ENCODE measurements at regions not wholly inside any gene's neighbourhood (a gene's known extent, or its start where the extent isn't known, plus 50 kb on each side); places are given as distances from the start of the nearest gene placed in this dataset.

DNA sequence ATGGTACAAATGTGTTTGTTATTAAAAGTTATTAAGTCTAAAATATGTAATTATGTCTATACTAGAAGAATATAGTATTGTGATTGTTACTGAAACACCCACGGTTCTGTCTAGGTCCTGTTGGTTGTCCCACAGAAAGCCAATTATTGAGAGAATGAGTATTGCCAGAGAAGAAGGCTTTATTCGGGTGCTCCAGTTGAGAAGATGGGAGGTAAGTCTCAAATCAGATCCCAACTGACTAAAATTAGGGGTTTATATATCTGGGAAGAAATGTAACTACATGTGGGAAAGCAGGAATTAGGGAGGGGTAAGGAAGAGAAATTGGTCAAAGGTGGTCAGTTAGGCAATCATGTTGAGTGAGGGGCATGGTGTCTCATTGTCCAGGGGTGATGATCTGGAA is 798.4 kb downstream of the PCDH17 start:
- POLR2A ChIA-PET = interaction anchor here (0.5 kb wide), 1 partner anchor 31 kb away, joined by 3 read pairs; no protein-coding TSS in a partner anchor
- H3K27me3 Mint-ChIP-seq (ENCODE audit: low read depth) = no peaks in the 10 kb centered on the region
- no peaks in the 10 kb centered on the region for H3K4me1 Mint-ChIP-seq (ENCODE audit: low read depth)
- H3K9me3 Mint-ChIP-seq (ENCODE audit: insufficient read depth) = peaks cover 22% of the 10 kb centered on the region
- H3K4me3 Mint-ChIP-seq = no peak overlapping the region
- no peak overlapping the region for H3K27ac Mint-ChIP-seq
- DNase-seq (no peak), ATAC-seq (no peak)
- CTCF ChIA-PET = no interaction called here
- H3K36me3 Mint-ChIP-seq (ENCODE audit: low read depth) = no peaks in the 10 kb centered on the region

DNA sequence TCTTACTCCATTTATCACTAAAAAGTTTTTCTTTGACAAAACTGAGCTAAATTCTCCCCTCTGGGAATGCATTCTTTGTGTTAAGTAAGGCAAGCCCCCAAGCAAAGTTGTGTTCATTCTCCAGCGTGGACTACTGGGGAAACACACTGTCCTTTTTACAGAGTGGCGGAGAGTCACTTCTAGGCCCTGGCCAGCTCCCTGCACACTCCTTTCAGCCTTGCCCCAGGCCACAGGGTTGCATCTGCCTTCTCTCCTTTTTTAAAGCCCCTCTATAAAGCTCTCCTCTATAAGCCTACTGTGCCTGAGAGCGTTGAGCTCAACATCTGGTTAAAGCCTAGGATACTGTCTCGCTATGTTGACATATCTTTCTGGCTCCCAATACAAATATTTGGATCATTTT is 803.4 kb downstream of the PCDH17 start:
- ChIA-PET CTCF (no interaction called here), POLR2A (no interaction called here)
- H3K4me1 Mint-ChIP-seq (ENCODE audit: low read depth) = no peaks in the 10 kb centered on the region
- DNase-seq (no peak), ATAC-seq (no peak)
- no peaks in the 10 kb centered on the region for H3K27me3 Mint-ChIP-seq (ENCODE audit: low read depth)
- H3K9me3 Mint-ChIP-seq (ENCODE audit: insufficient read depth) = peaks cover 15% of the 10 kb centered on the region
- H3K27ac Mint-ChIP-seq = no peak overlapping the region
- H3K4me3 Mint-ChIP-seq = no peak overlapping the region
- no peaks in the 10 kb centered on the region for H3K36me3 Mint-ChIP-seq (ENCODE audit: low read depth)

DNA sequence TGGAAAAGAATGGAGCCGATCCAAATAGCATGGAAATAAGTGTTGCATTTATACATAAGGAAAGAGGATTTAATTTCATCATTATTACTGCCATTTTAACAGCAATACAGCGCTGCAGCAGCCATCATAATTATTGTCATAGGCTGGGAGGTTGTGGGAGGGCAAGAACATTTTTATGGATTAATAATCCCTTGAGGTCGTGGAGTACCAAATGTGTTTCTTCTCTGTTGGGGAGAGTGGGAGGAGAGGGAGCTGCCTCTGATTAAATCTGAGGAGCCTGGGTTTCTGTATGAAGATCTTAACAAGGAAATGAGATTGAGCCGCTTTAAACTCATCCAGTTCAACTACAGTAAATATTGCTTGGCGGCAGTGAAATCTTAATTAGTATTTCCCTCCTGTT is 805.9 kb downstream of the PCDH17 start:
- Mint-ChIP-seq H3K27me3 (ENCODE audit: low read depth) (no peaks in the 10 kb centered on the region), H3K4me1 (ENCODE audit: low read depth) (no peaks in the 10 kb centered on the region), H3K36me3 (ENCODE audit: low read depth) (no peaks in the 10 kb centered on the region), H3K27ac (no peak overlapping the region), H3K9me3 (ENCODE audit: insufficient read depth) (peaks cover 7% of the 10 kb centered on the region), H3K4me3 (no peak overlapping the region)
- DNase-seq (no peak), ATAC-seq (no peak)
- ChIA-PET CTCF (no interaction called here), POLR2A (no interaction called here)

DNA sequence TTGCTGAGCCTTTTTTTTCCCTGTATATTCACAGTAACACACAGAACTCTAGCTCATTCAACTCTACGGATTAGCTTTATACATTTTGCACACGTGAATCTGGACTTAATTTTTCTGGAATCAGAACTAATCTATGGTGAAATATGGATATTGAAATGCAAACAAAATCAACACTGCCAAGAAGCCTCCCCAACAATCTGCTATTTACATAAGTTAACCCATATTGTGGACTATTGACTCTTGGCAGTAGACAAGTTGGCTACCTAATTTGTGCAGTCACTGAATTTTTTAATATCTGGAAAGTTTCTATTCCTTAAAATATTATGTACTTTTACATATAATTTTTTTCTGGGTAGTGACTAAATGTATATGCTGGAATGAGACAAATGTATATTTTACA is 815.4 kb downstream of the PCDH17 start:
- H3K36me3 Mint-ChIP-seq (ENCODE audit: low read depth) = no peaks in the 10 kb centered on the region
- peaks cover 4% of the 10 kb centered on the region for H3K9me3 Mint-ChIP-seq (ENCODE audit: insufficient read depth)
- H3K27me3 Mint-ChIP-seq (ENCODE audit: low read depth) = no peaks in the 10 kb centered on the region
- no peak overlapping the region for H3K27ac Mint-ChIP-seq
- ATAC-seq (no peak), DNase-seq (no peak)
- no peak overlapping the region for H3K4me3 Mint-ChIP-seq
- H3K4me1 Mint-ChIP-seq (ENCODE audit: low read depth) = no peaks in the 10 kb centered on the region
- ChIA-PET POLR2A (no interaction called here), CTCF (no interaction called here)

DNA sequence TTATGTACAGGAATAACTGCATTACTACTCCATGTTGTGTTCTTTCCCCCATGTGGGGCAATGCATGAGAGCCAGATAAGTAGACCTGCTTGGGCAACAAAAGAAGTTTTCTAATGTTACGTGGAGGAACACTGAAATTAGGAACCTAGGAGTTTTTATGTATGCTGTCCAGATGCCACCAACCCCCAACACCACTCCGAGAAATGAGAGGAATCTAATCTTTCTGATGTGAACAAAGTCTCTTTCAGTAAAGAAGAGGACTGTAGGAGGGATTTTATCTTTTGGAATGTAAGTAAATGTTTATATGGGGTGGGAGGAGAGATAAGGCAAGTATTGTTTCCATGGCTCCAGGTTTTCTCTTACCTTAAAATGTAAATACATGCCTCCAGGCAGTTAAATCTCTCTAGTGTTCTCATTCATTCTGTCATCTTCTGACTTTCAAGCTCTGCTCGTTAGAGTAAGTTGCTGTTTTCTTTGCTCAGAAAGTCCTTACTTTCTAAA is 820.6 kb downstream of the PCDH17 start:
- Mint-ChIP-seq H3K27me3 (ENCODE audit: low read depth) (no peaks in the 10 kb centered on the region), H3K27ac (no peak overlapping the region), H3K9me3 (ENCODE audit: insufficient read depth) (peaks cover 24% of the 10 kb centered on the region), H3K4me1 (ENCODE audit: low read depth) (no peaks in the 10 kb centered on the region), H3K36me3 (ENCODE audit: low read depth) (no peaks in the 10 kb centered on the region), H3K4me3 (no peak overlapping the region)
- ATAC-seq (no peak), DNase-seq (no peak)
- ChIA-PET CTCF (no interaction called here), POLR2A (no interaction called here)

DNA sequence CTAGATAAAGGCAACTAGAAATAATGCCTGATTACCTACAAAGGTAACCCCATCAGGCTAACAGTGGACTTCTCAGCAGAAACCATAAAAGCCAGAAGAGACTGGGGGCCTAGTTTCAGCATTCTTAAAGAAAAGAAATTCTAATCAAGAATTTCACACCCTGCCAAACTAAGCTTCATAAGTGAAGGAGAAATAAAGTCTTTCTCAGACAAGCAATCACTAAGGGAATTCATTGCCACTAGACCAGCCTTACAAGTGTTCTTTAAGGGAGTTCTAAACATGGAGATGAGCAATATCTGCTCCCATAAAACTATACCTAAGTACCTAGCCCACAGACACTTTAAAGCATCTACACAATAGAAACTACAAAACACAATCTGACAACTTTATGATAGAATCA is 823.5 kb downstream of the PCDH17 start:
- ChIA-PET POLR2A (no interaction called here), CTCF (no interaction called here)
- no peak overlapping the region for H3K27ac Mint-ChIP-seq
- H3K4me3 Mint-ChIP-seq = no peak overlapping the region
- H3K9me3 Mint-ChIP-seq (ENCODE audit: insufficient read depth) = peaks cover 34% of the 10 kb centered on the region
- no peaks in the 10 kb centered on the region for H3K36me3 Mint-ChIP-seq (ENCODE audit: low read depth)
- H3K27me3 Mint-ChIP-seq (ENCODE audit: low read depth) = no peaks in the 10 kb centered on the region
- ATAC-seq = no peak
- no peak for DNase-seq
- H3K4me1 Mint-ChIP-seq (ENCODE audit: low read depth) = no peaks in the 10 kb centered on the region

DNA sequence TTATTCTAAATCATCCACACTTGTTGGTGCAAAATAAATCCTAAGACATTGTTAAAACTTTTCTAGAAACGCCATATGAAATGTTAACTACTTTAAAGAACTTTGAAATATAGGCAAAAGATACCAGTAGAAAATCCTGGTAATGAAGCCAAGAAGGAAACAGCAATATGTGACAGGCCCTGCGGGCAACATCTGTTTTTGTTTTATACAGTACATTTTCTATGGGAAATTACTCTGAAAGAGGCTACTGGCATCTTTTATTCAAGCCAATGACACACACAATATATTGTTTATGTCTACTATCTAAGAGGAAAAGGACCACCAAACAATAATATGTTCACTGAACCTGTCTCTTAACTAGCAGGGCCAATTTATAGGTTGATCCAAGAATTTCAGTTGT is 829.7 kb downstream of the PCDH17 start:
- ATAC-seq = no peak
- no peaks in the 10 kb centered on the region for H3K36me3 Mint-ChIP-seq (ENCODE audit: low read depth)
- no peak overlapping the region for H3K4me3 Mint-ChIP-seq
- H3K9me3 Mint-ChIP-seq (ENCODE audit: insufficient read depth) = peaks cover 19% of the 10 kb centered on the region
- H3K27ac Mint-ChIP-seq = no peak overlapping the region
- no peaks in the 10 kb centered on the region for H3K27me3 Mint-ChIP-seq (ENCODE audit: low read depth)
- DNase-seq = no peak
- ChIA-PET CTCF (no interaction called here), POLR2A (no interaction called here)
- no peaks in the 10 kb centered on the region for H3K4me1 Mint-ChIP-seq (ENCODE audit: low read depth)

DNA sequence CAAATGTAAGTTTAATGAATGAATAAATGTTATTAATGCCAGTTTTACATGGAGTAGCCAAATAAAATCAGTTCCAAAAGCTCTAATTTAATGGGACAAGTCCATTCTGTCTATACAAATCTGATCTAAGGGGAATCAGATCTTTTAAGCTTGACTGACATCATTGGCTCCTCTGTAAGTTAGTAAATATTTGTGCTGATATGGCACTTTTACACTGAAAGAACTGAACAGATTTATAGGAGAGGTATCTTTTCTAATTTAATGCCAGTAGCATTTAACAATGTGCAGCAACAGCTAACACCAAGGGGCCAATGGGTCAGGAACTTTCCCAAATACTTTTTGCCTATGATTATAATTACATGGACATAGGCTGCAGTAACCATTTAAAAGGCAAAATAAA is 832.3 kb downstream of the PCDH17 start:
- ChIA-PET POLR2A (no interaction called here), CTCF (no interaction called here)
- ATAC-seq = no peak
- Mint-ChIP-seq H3K4me3 (no peak overlapping the region), H3K27ac (no peak overlapping the region), H3K4me1 (ENCODE audit: low read depth) (no peaks in the 10 kb centered on the region), H3K9me3 (ENCODE audit: insufficient read depth) (peaks cover 3% of the 10 kb centered on the region), H3K36me3 (ENCODE audit: low read depth) (no peaks in the 10 kb centered on the region), H3K27me3 (ENCODE audit: low read depth) (no peaks in the 10 kb centered on the region)
- no peak for DNase-seq

DNA sequence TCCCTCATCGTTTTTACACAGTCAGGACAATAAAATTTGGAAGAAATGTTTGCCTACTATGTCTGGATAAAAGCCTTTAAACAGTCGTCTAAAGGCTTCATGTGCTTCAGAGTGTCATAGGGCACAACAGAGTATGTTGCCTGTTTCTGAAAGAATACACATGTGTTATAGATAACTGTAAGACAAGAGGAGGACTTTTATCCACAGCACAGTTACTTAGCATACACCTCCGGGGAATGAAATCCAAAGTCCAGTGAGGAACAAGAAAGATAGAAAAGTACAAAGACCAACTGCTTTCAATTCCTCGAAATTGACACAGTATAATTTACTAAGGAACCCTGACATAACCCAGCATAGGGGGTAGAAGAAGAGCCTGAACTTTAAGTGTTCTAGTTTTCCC is 835.6 kb downstream of the PCDH17 start:
- Mint-ChIP-seq H3K27me3 (ENCODE audit: low read depth) (no peaks in the 10 kb centered on the region), H3K4me3 (no peak overlapping the region), H3K36me3 (ENCODE audit: low read depth) (no peaks in the 10 kb centered on the region), H3K9me3 (ENCODE audit: insufficient read depth) (no peaks in the 10 kb centered on the region), H3K27ac (no peak overlapping the region), H3K4me1 (ENCODE audit: low read depth) (no peaks in the 10 kb centered on the region)
- no peak for DNase-seq
- ATAC-seq = no peak
- CTCF ChIA-PET = no interaction called here
- POLR2A ChIA-PET = no interaction called here

DNA sequence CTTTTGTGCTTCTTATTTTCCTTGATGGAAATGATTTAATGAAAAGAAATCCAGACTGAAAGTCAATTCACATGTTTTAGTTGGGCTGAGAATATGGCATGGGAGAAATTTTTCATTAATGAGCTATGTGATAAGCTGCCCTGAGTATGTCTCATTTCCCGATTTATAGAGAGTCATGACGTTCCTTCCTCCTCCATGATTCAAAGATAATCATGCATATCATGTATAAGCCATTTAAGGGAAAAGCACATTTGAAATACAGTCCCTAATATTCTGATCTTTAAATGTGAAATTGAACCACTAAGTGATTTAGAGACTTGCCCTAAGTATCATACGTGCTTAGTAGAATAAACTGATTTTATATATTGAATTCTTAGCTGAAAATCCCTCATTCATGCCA is 840.9 kb downstream of the PCDH17 start:
- ATAC-seq (no peak), DNase-seq (no peak)
- ChIA-PET CTCF (no interaction called here), POLR2A (interaction anchor here (0.6 kb wide), 1 partner anchor 142 kb away, joined by 3 read pairs; no protein-coding TSS in a partner anchor)
- Mint-ChIP-seq H3K36me3 (ENCODE audit: low read depth) (no peaks in the 10 kb centered on the region), H3K27me3 (ENCODE audit: low read depth) (no peaks in the 10 kb centered on the region), H3K4me3 (no peak overlapping the region), H3K9me3 (ENCODE audit: insufficient read depth) (no peaks in the 10 kb centered on the region), H3K4me1 (ENCODE audit: low read depth) (no peaks in the 10 kb centered on the region), H3K27ac (no peak overlapping the region)

DNA sequence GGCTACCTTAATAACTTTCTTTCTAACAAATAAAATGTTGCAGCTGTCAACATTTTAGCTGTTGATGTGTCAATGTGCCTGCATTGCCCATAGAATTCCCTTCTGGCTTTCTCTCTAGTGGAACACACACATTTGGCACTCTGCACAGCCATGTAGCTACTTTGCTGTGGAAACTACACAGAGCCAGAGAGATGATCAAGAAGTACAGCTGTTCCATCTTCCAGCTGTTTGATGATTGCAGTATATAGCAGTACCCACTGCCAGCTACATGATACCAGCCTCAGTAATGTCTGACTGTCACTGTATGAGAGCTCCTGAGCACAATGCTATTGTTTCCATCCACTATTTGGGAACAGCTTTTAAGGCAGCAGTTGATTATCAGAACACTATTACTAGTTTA is 843.0 kb downstream of the PCDH17 start:
- no peaks in the 10 kb centered on the region for H3K27me3 Mint-ChIP-seq (ENCODE audit: low read depth)
- ChIA-PET CTCF (no interaction called here), POLR2A (no interaction called here)
- no peaks in the 10 kb centered on the region for H3K9me3 Mint-ChIP-seq (ENCODE audit: insufficient read depth)
- no peak for ATAC-seq
- DNase-seq = no peak
- no peaks in the 10 kb centered on the region for H3K36me3 Mint-ChIP-seq (ENCODE audit: low read depth)
- no peak overlapping the region for H3K27ac Mint-ChIP-seq
- H3K4me1 Mint-ChIP-seq (ENCODE audit: low read depth) = no peaks in the 10 kb centered on the region
- H3K4me3 Mint-ChIP-seq = no peak overlapping the region

DNA sequence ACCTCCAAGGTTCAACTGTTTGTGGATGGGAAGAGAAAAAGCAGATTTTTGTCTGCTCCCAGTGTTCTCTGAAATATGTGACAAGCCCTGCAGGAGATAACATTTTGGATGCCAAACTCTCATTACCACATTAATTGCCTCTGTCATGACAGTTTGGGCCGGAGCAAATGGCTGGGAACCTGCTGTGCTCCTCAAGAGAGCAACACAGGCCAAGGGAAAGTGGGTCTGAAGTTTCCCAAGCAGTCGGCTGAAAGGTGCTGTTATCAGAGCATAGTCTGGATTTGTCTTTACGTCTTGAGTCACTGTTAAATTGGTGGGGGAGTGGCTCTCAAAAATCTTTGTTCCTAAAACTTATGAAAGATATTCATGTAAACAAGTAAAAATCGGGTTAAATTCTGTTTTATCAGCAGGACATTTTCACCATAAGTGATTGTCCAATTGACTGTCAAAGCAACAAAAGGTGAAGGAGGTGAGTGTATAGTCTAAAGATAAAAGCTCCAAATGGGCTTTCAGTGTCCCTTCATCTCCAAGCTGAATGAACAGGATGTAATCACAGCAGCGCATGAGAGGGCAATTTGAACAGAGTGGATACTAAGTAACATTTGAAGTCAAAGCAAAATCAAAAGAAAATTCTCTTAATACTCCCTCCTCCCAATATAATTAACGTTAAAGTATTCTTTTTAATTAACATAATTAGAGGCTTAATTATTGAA is 844.8 kb downstream of the PCDH17 start:
- POLR2A ChIA-PET = no interaction called here
- H3K27ac Mint-ChIP-seq = no peak overlapping the region
- CTCF ChIA-PET = no interaction called here
- H3K4me1 Mint-ChIP-seq (ENCODE audit: low read depth) = no peaks in the 10 kb centered on the region
- H3K4me3 Mint-ChIP-seq = no peak overlapping the region
- DNase-seq (no peak), ATAC-seq (no peak)
- no peaks in the 10 kb centered on the region for H3K36me3 Mint-ChIP-seq (ENCODE audit: low read depth)
- H3K9me3 Mint-ChIP-seq (ENCODE audit: insufficient read depth) = no peaks in the 10 kb centered on the region
- no peaks in the 10 kb centered on the region for H3K27me3 Mint-ChIP-seq (ENCODE audit: low read depth)

DNA sequence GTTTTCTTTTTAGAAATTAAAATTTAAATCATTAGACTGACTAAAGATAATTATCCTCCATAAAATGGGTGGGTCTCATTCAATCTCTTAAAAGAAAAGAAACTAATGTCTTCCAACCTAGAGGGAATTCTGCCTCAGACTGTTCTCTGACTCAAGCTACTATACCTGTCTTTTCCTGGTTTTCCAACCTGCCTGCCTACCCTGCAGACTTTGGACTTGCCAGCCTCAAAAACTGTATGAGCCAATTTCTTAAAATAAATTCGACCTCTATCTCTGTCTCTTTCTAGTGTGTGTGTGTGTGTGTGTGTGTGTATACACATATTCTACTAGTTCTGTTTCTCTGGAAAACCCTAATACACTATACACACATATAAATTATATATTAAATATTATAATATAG is 847.3 kb downstream of the PCDH17 start:
- no peak for ATAC-seq
- Mint-ChIP-seq H3K9me3 (ENCODE audit: insufficient read depth) (no peaks in the 10 kb centered on the region), H3K4me1 (ENCODE audit: low read depth) (no peaks in the 10 kb centered on the region), H3K4me3 (no peak overlapping the region), H3K27me3 (ENCODE audit: low read depth) (no peaks in the 10 kb centered on the region), H3K36me3 (ENCODE audit: low read depth) (no peaks in the 10 kb centered on the region), H3K27ac (no peak overlapping the region)
- ChIA-PET POLR2A (no interaction called here), CTCF (no interaction called here)
- DNase-seq = no peak
